Neural cell (in vitro differentiated cells): ENCODE measurements at regions not wholly inside any gene's neighbourhood (a gene's known extent, or its start where the extent isn't known, plus 50 kb on each side); places are given as distances from the start of the nearest gene placed in this dataset.

ENCODE experiments used
- H2AFZ ChIP-seq: fragments of 200-600, 300-800 bp; sonication (generic), shearing (Covaris generic); 2 replicates; pipeline ENCODE4 v1.6.0; 2014; ENCODE audit warnings: low read depth, mild to moderate bottlenecking, antibody characterized with exemption, low read length, moderate library complexity
- H3F3A ChIP-seq: fragments of 200-600 bp; shearing (Covaris generic); 2 replicates; pipeline ENCODE4 v1.6.1; 2016; ENCODE audit warnings: mild to moderate bottlenecking, moderate library complexity, mixed read lengths, antibody characterized with exemption, low read length; ENCODE audit not compliant: insufficient read depth, poor library complexity, severe bottlenecking
- H3K27ac ChIP-seq: fragments of 200-600, 300-800 bp; sonication (generic), shearing (Covaris generic); 2 replicates; pipeline ENCODE4 v1.5.1; 2014; ENCODE audit warnings: mild to moderate bottlenecking, low read length, moderate library complexity
- H3K27me3 ChIP-seq: fragments of 300-800, 200-600 bp; sonication (generic), shearing (Covaris generic); 2 replicates; pipeline ENCODE4 v1.6.0; 2014; ENCODE audit warnings: mild to moderate bottlenecking, low read depth, low read length, moderate library complexity; ENCODE audit not compliant: insufficient read depth
- H3K36me3 ChIP-seq: fragments of 300-800, 200-600 bp; sonication (generic), shearing (Covaris generic); 2 replicates; pipeline ENCODE4 v1.5.1; 2014; ENCODE audit warnings: mild to moderate bottlenecking, antibody characterized with exemption, low read length, moderate library complexity; ENCODE audit not compliant: insufficient read depth
- H3K4me2 ChIP-seq: fragments of 300-800, 200-600 bp; sonication (generic), shearing (Covaris generic); 2 replicates; pipeline ENCODE4 v1.6.0; 2014; ENCODE audit warnings: mild to moderate bottlenecking, low read length
- H3K4me3 ChIP-seq: fragments of 300-800, 200-600 bp; sonication (generic), shearing (Covaris generic); 2 replicates; pipeline ENCODE4 v1.5.1; 2014; ENCODE audit warnings: mild to moderate bottlenecking, low read length, moderate library complexity
- H3K79me2 ChIP-seq: fragments of 200-600 bp; shearing (Covaris generic); replicated peaks from 2 replicates; pipeline ENCODE4 v1.6.0; 2014; ENCODE audit warnings: mild to moderate bottlenecking, low read length, moderate library complexity; ENCODE audit not compliant: insufficient read depth
- H3K9ac ChIP-seq: fragments of 300-800, 200-600 bp; sonication (generic), shearing (Covaris generic); 2 replicates; pipeline ENCODE4 v1.6.1; 2016; ENCODE audit warnings: mild to moderate bottlenecking, low read length, mixed read lengths
- H3K9me2 ChIP-seq: fragments of 200-600 bp; shearing (Covaris generic); 2 replicates; pipeline ENCODE4 v1.6.1; 2016; ENCODE audit warnings: mild to moderate bottlenecking, low read length, mixed read lengths; ENCODE audit not compliant: insufficient read depth
- H3K9me3 ChIP-seq: fragments of 200-600, 300-800 bp; sonication (generic), shearing (Covaris generic); 2 replicates; pipeline ENCODE4 v1.6.1; 2016; ENCODE audit warnings: mild to moderate bottlenecking, mixed run types, low read length, moderate library complexity, mixed read lengths
- H4K20me1 ChIP-seq: fragments of 200-600 bp; shearing (Covaris generic); 2 replicates; pipeline ENCODE4 v1.6.1; 2016; ENCODE audit warnings: mild to moderate bottlenecking, mixed run types; ENCODE audit not compliant: insufficient read depth
- EP300 ChIP-seq: fragments of 450-650 bp; conservative IDR thresholded peaks from 2 replicates; pipeline ENCODE4 v1.6.1; 2014; ENCODE audit warnings: antibody characterized with exemption, mild to moderate bottlenecking, moderate library complexity; ENCODE audit not compliant: poor library complexity, severe bottlenecking
- EZH2 ChIP-seq: fragments of 200-600, 300-800 bp; shearing (Covaris generic), sonication (generic); IDR thresholded peaks from 2 replicates; pipeline ENCODE4 v1.6.1; 2014; ENCODE audit warnings: antibody characterized with exemption, low read length, borderline replicate concordance, mild to moderate bottlenecking; ENCODE audit not compliant: insufficient read depth, poor library complexity, severe bottlenecking
- MXI1 ChIP-seq: fragments of 450-650 bp; conservative IDR thresholded peaks from 2 replicates; pipeline ENCODE4 v1.6.1; 2014; ENCODE audit warnings: antibody characterized with exemption, mild to moderate bottlenecking; ENCODE audit not compliant: poor library complexity, severe bottlenecking
- POLR2AphosphoS5 ChIP-seq: IDR thresholded peaks from 2 replicates; pipeline ENCODE4 v1.6.1; 2012
- RAD21 ChIP-seq: fragments of 450-650 bp; conservative IDR thresholded peaks from 2 replicates; pipeline ENCODE4 v1.6.1; 2014; ENCODE audit warnings: antibody characterized with exemption, mild to moderate bottlenecking, moderate library complexity
- SMC3 ChIP-seq: fragments of 450-650 bp; conservative IDR thresholded peaks from 2 replicates; pipeline ENCODE4 v1.6.1; 2014; ENCODE audit warnings: antibody characterized with exemption, mild to moderate bottlenecking, moderate library complexity; ENCODE audit not compliant: poor library complexity
- TAF1 ChIP-seq: IDR thresholded peaks from 2 replicates; pipeline ENCODE4 v1.6.1; 2012; ENCODE audit warnings: low read depth
- TF ChIP-seq, protein P1 (sequence below): fragments of 450-650 bp; IDR thresholded peaks from 2 replicates; pipeline ENCODE4 v1.5.1; 2014; ENCODE audit warnings: antibody characterized with exemption, mild to moderate bottlenecking, moderate library complexity; ENCODE audit not compliant: poor library complexity, severe bottlenecking
- TF ChIP-seq, protein P2 (sequence below): IDR thresholded peaks from 2 replicates; pipeline ENCODE4 v1.6.1; 2012; ENCODE audit warnings: borderline replicate concordance

DNA sequence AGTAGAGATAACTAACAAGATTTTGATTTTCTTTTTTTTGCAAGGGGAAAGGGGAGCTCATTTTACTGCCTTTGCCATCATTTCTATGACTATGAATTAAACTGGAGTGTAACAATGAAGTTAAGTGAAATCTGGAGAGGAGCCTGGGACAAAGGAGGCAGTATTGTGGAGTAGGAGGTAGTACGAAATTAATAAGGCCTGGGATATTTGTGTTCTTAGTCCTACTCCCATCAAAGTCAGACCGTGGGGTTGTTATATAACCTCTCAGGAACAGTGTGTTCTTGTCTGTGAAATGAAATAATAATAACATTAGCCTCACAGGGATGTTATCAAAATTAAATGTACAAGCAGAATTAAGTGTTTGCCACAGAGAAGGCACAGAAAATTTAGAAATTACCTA lies 204.3 kb upstream of the EMCN start:
- Histone ChIP-seq H3K9me3 (no peaks in the 10 kb centered on the region), H3F3A (no peaks in the 10 kb centered on the region), H3K79me2 (no peaks in the 10 kb centered on the region), H3K36me3 (no peaks in the 10 kb centered on the region), H2AFZ (no peak overlapping the region), H3K9ac (no peak overlapping the region), H3K4me3 (no peak overlapping the region), H3K27me3 (no peaks in the 10 kb centered on the region), H3K4me2 (no peak overlapping the region), H4K20me1 (no peaks in the 10 kb centered on the region), H3K27ac (no peak overlapping the region), H3K9me2 (no peaks in the 10 kb centered on the region)
- no peak for TF ChIP-seq MXI1
- no peak for TF ChIP-seq EP300
- no peak for TF ChIP-seq RAD21
- no peak for TF ChIP-seq SMC3
- TF ChIP-seq, protein P1, sequence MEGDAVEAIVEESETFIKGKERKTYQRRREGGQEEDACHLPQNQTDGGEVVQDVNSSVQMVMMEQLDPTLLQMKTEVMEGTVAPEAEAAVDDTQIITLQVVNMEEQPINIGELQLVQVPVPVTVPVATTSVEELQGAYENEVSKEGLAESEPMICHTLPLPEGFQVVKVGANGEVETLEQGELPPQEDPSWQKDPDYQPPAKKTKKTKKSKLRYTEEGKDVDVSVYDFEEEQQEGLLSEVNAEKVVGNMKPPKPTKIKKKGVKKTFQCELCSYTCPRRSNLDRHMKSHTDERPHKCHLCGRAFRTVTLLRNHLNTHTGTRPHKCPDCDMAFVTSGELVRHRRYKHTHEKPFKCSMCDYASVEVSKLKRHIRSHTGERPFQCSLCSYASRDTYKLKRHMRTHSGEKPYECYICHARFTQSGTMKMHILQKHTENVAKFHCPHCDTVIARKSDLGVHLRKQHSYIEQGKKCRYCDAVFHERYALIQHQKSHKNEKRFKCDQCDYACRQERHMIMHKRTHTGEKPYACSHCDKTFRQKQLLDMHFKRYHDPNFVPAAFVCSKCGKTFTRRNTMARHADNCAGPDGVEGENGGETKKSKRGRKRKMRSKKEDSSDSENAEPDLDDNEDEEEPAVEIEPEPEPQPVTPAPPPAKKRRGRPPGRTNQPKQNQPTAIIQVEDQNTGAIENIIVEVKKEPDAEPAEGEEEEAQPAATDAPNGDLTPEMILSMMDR = no peak

DNA sequence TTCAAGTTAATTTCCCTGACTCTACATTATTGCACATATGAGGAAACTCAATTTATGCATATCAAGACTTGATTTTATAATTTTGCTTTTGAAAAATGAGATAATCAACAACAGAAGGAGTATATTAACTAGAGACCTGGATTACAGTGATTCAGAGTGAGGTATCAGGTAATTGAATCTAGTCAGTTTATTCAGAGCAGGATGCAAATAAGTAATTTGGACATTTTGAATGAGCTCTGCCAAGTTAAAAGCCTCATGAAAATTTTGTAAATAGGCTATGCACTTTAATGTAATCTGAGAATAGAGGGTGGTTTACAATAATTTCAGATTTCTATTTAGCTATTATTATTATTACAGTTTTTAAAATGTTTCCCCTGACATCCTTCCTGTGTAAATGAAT lies 203.7 kb upstream of the EMCN start:
- no peak overlapping the region for H2AFZ ChIP-seq
- TF ChIP-seq POLR2AphosphoS5 (no peak), MXI1 (no peak), EP300 (no peak)
- TF ChIP-seq, protein P1 = no peak
- H3K9ac ChIP-seq = no peak overlapping the region
- H3F3A ChIP-seq = no peaks in the 10 kb centered on the region
- no peaks in the 10 kb centered on the region for H3K9me3 ChIP-seq
- no peaks in the 10 kb centered on the region for H3K36me3 ChIP-seq
- no peak overlapping the region for H3K27ac ChIP-seq
- H4K20me1 ChIP-seq = no peaks in the 10 kb centered on the region
- H3K4me3 ChIP-seq = no peak overlapping the region
- no peaks in the 10 kb centered on the region for H3K9me2 ChIP-seq
- no peak overlapping the region for H3K4me2 ChIP-seq
- H3K79me2 ChIP-seq = no peaks in the 10 kb centered on the region
- H3K27me3 ChIP-seq = no peaks in the 10 kb centered on the region

DNA sequence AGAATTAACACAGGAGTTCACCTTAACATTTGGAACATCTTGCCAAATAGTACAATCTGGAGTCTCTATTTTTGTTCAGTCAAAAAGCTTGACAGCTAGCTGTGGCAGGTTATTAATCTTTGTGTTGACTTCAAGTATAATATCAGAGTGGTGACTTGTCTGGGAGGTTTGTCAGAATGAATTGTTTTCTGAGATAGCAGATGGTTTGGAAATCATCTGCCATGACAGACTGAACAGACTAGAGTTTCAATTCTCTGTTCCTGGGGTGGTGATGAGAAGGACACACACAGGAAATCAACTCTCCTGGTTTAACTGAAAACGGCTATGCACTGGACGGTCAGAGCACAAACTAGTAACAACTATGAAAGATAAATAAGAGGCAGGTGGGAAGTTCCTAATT lies 203.3 kb upstream of the EMCN start:
- no peak overlapping the region for H3K4me2 ChIP-seq
- H3K9me2 ChIP-seq = no peaks in the 10 kb centered on the region
- no peaks in the 10 kb centered on the region for H3F3A ChIP-seq
- H3K9me3 ChIP-seq = no peaks in the 10 kb centered on the region
- TF ChIP-seq TAF1 (no peak), EZH2 (no peak), EP300 (peak; percentile 70), SMC3 (no peak), POLR2AphosphoS5 (peak; percentile 45), RAD21 (no peak), MXI1 (no peak)
- TF ChIP-seq, protein P2, sequence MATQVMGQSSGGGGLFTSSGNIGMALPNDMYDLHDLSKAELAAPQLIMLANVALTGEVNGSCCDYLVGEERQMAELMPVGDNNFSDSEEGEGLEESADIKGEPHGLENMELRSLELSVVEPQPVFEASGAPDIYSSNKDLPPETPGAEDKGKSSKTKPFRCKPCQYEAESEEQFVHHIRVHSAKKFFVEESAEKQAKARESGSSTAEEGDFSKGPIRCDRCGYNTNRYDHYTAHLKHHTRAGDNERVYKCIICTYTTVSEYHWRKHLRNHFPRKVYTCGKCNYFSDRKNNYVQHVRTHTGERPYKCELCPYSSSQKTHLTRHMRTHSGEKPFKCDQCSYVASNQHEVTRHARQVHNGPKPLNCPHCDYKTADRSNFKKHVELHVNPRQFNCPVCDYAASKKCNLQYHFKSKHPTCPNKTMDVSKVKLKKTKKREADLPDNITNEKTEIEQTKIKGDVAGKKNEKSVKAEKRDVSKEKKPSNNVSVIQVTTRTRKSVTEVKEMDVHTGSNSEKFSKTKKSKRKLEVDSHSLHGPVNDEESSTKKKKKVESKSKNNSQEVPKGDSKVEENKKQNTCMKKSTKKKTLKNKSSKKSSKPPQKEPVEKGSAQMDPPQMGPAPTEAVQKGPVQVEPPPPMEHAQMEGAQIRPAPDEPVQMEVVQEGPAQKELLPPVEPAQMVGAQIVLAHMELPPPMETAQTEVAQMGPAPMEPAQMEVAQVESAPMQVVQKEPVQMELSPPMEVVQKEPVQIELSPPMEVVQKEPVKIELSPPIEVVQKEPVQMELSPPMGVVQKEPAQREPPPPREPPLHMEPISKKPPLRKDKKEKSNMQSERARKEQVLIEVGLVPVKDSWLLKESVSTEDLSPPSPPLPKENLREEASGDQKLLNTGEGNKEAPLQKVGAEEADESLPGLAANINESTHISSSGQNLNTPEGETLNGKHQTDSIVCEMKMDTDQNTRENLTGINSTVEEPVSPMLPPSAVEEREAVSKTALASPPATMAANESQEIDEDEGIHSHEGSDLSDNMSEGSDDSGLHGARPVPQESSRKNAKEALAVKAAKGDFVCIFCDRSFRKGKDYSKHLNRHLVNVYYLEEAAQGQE = no peak
- TF ChIP-seq, protein P1 = no peak
- H3K27ac ChIP-seq = no peak overlapping the region
- H3K9ac ChIP-seq = no peak overlapping the region
- no peaks in the 10 kb centered on the region for H3K36me3 ChIP-seq
- H3K27me3 ChIP-seq = no peaks in the 10 kb centered on the region
- H3K4me3 ChIP-seq = no peak overlapping the region
- no peaks in the 10 kb centered on the region for H3K79me2 ChIP-seq
- H4K20me1 ChIP-seq = no peaks in the 10 kb centered on the region
- H2AFZ ChIP-seq = no peak overlapping the region
